ENCODE measurements at regions not wholly inside any gene's neighbourhood (a gene's known extent, or its start where the extent isn't known, plus 50 kb on each side); places are given as distances from the start of the nearest gene placed in this dataset.

GRCh38 chr18:29849144-29849543 is 1193.4 kb downstream of the DSC3 start:
- no peak overlapping the region for H2BK120ac ChIP-seq (ENCODE audit: low read depth, low read length, poor library complexity, severe bottlenecking)
- Mint-ChIP-seq H3K36me3 (ENCODE audit: insufficient read depth in 1 of 3, low read depth in 3 of 3) (peaks cover 0 to 8% (median 2%) of the 10 kb centered on the region in 3 experiments; a peak in 3 of 7 replicates), H3K27me3 (ENCODE audit: low read depth) (peaks cover 2% of the 10 kb centered on the region; the same call in 1 of the 2 replicates), H3K9me3 (peaks cover 0 to 4% of the 10 kb centered on the region in 2 experiments; a peak in 4 of 5 replicates), H3K27ac (no peak overlapping the region), H3K4me3 (no peak overlapping the region), H3K4me1 (peaks cover 0 to 4% of the 10 kb centered on the region in 2 experiments; a peak in 1 of 4 replicates)
- WGBS (ENCODE audit: extremely low coverage, insufficient read length, low lambda C conversion rate) = no CpG with 5 or more reads among the region's 1 CpG
- no peak overlapping the region for H4K8ac ChIP-seq (replicated peaks; ENCODE audit: insufficient read length, low read depth, low read length)
- H3K9ac ChIP-seq (ENCODE audit: extremely low read depth, insufficient read length, low read length) = no peak overlapping the region
- H4K5ac ChIP-seq (ENCODE audit: insufficient read length, low read depth, low read length) = no peak overlapping the region
- H2BK20ac ChIP-seq (ENCODE audit: low read depth, low read length, poor library complexity, severe bottlenecking) = no peak overlapping the region
- no peaks in the 10 kb centered on the region for H3K79me1 ChIP-seq (ENCODE audit: insufficient read depth, low read depth, low read length, poor library complexity, severe bottlenecking)
- DNase-seq = no peak
- no peaks in the 10 kb centered on the region for H3K9me3 ChIP-seq (ENCODE audit: control insufficient read depth, low read depth, low read length)
- H2AFZ ChIP-seq (ENCODE audit: low read length) = no peak overlapping the region
- no peak for TF ChIP-seq CTCF (conservative IDR thresholded peaks at IDR 0.05)
- H2BK15ac ChIP-seq (ENCODE audit: low read depth, low read length) = no peak overlapping the region
- H3K14ac ChIP-seq (ENCODE audit: insufficient read depth, low read length) = no peak overlapping the region
- no peak overlapping the region for H3K18ac ChIP-seq (ENCODE audit: insufficient read length, low read depth, low read length)
- H3K4me1 ChIP-seq (ENCODE audit: insufficient read depth, low read length) = no peaks in the 10 kb centered on the region
- no peak overlapping the region for H2BK5ac ChIP-seq (ENCODE audit: insufficient read length, low read length)
- no peaks in the 10 kb centered on the region for H3K23me2 ChIP-seq (ENCODE audit: insufficient read length, low read depth, low read length, poor library complexity, severe bottlenecking)
- H3K27ac ChIP-seq (ENCODE audit: insufficient read length, low read depth, low read length) = no peak overlapping the region
- no peaks in the 10 kb centered on the region for H4K20me1 ChIP-seq (ENCODE audit: control insufficient read depth, insufficient read depth, insufficient read length)
- no peak overlapping the region for H2BK12ac ChIP-seq (ENCODE audit: insufficient read length, low read depth, low read length)
- H4K91ac ChIP-seq (ENCODE audit: insufficient read length, low read depth, low read length) = no peak overlapping the region
- no peak overlapping the region for H3K4ac ChIP-seq (ENCODE audit: low read depth, low read length)
- H3K27me3 ChIP-seq (ENCODE audit: insufficient read depth, low read length) = no peaks in the 10 kb centered on the region
- no peak overlapping the region for H3K4me2 ChIP-seq (ENCODE audit: insufficient read depth, insufficient read length, low read length)
- no peak overlapping the region for H3K56ac ChIP-seq (ENCODE audit: insufficient read length, low read depth, low read length)
- no peaks in the 10 kb centered on the region for H3K79me2 ChIP-seq (ENCODE audit: insufficient read depth, low read length)
- H3T11ph ChIP-seq (ENCODE audit: low read length) = no peak overlapping the region
- H3K23ac ChIP-seq (ENCODE audit: insufficient read length, low read depth, low read length) = no peak overlapping the region
- H2AK5ac ChIP-seq (ENCODE audit: insufficient read length, low read length) = no peak overlapping the region
